NCI-H748 (cell line): ENCODE measurements at regions not wholly inside any gene's neighbourhood (a gene's known extent, or its start where the extent isn't known, plus 50 kb on each side); places are given as distances from the start of the nearest gene placed in this dataset.
"Not testable (repeated sequence)": the region's sequence is repeated elsewhere in the genome, so short reads cannot be mapped to it uniquely, and the experiment has no call there.

Source experiments
- DNase-seq: peaks from one replicate; lab custom pipeline; 2025; ENCODE audit not compliant: unreplicated experiment; lab: John Stamatoyannopoulos, UW

- peak; percentile 78 for DNase-seq
Observed at GRCh38 chr16:65621640-65622039, 499.8 kb upstream of the CDH11 start.

DNA sequence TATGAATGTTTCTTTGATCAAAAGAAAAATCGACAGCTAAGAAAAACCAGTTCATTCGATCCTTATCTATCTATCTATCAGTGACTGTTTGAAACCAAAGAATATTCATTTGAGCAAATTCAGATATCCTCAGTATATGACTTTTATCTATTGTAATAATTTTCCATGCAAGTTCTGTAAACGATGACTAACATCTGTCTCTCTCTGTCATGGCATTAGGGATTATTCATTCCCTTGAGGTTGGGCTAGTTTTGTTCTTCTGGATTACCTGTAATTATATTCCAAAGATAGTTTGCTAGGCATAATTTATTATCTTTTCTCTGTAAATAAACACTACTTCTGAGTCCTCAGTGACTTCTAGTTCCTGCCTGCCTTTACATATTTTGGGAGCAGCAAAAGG, 497.7 kb upstream of the CDH11 start:
- DNase-seq = no peak

DNA sequence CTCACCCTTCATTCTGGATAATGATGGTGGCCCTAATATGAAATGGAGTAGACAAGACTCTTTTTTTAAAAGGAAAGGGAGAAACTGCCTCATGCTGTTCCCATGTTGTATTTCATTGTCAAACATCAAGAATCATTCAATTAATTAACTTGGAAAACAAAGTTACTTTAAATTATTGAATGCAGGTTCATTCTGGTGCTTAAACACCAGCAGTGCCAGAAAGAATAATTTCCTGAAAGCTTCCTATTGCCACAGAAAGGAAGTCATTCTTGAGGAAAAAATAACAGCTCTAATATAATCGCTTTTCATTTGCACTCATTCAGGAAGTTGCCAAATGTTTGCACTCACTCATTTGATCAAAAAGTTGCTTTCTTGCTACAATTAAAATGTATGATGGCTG, 497.1 kb upstream of the CDH11 start:
- no peak for DNase-seq

DNA sequence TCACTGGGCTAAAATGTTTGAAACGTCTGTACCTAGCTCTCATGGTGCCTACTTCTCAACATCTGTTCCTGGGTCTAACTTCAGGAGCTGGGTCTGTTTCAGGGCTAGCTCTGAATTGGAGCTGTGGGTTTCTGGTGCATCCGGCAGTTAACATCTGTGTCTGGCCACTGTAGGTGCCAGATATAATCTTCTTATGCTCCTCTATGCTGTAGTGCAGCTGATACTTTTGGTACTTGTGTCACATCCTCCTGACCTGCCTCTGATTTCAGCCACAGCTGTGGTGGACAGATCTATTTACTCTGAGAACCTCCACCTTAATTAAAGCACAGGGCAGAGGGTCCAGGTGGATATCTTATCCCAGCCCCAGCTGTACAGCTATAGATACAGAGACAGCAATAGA, 496.5 kb upstream of the CDH11 start:
- no peak for DNase-seq

GRCh38 chr16:65617421-65617820, 495.6 kb upstream of the CDH11 start:
- no peak for DNase-seq

DNA sequence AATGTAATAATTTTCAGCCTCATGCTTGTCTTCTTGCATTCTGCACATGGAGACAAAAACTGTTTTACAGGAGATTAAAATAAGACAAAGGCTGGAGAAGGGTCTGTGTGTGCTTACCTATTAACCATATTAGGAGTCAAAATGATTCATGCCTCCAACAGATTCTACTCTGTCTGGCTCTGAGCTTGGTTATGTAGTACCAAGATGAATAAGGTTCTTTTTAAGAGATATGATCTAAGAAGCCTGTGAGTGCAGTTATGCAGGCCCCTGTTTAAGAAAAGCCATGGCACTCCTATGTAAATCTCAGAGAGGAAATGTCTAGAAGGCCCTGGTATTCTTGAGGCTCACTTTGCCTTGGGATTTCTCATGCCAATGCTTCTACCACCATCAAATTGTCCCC, 486.6 kb upstream of the CDH11 start:
- no peak for DNase-seq

DNA sequence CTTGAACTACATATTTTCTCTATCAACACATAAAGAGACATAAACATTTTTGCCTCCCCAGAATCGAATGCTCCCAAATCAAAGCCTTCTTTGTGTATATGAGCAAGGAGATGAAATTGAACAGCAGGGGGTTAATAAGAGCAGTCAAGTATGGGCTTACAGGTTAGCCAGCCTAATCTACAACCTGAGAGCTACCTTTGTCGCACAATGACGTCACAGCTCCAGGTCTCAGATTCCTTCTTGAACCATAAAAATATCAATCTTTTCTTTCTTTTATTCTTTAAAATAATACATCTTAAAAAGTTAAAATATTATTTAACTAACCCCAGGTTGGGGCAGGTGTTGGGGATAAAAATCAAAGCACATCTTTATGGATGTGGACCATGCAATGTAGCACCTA, 482.9 kb upstream of the CDH11 start:
- no peak for DNase-seq

- DNase-seq = no peak
Observed at GRCh38 chr16:65601781-65602180, 479.9 kb upstream of the CDH11 start.

GRCh38 chr16:65600629-65601028, 478.8 kb upstream of the CDH11 start:
- no peak for DNase-seq

DNA sequence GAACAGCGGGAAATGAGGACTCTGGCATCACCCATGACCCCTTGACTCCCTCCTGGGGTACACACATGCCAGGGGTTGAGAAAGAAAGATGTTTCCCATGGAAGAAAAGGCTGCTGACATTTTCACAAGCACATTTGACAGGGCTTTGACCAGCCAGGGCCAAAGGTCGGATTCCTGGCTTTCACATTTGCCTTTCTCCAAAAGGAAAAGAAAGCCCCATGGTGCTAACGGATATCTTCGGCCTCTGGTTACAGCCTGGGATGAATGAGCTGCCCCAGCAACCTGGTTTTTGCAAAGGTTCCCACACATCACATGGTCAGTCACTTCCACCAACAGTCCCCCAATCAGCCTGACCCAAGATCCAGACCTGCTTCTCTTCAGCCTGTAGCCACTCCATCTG, 478.2 kb upstream of the CDH11 start:
- no peak for DNase-seq

DNA sequence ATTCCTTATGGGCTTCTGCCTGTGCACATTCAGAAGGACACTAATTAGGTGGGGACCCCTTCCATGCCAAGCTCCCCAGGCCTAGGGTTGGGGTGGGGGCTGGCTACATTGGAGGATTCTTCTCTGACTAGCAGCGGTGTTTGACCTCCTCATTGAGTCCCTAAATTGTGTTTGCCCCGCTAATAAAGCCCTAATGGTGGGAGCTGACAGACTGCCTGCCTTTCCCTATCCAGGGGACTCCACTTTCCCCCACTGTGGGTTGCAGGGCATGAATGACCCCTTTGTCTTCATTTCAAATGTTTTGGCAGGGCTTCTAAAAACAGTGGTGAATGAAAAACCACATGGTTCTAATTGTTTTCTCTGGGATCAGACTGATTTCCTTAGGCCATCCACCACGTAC, 476.8 kb upstream of the CDH11 start:
- DNase-seq = peak; percentile 28

DNA sequence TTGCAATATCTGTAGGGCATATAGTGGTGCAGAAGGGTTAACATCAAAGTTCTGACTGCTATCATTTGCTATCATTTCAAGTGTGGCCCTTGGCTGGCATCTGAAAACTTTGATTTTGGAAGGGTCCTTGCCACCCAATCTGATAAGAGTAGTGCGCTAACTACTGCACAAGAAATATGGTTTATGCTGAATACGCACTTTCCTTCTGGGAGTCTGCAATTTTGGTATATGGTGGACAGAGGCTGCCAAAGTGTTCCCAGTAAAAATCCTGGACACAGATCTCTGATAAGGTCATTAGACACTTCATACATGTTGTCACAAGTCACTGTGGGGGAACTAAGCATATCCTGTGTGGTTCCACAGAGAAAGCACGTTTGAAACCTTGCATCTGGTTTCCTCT, 461.6 kb upstream of the CDH11 start:
- no peak for DNase-seq

- no peak for DNase-seq
Observed at GRCh38 chr16:65579050-65579449, 457.2 kb upstream of the CDH11 start.

GRCh38 chr16:65576631-65577030, 454.8 kb upstream of the CDH11 start:
- peak; percentile 16 for DNase-seq

- no peak for DNase-seq
Observed at GRCh38 chr16:65576139-65576538, 454.3 kb upstream of the CDH11 start.

DNA sequence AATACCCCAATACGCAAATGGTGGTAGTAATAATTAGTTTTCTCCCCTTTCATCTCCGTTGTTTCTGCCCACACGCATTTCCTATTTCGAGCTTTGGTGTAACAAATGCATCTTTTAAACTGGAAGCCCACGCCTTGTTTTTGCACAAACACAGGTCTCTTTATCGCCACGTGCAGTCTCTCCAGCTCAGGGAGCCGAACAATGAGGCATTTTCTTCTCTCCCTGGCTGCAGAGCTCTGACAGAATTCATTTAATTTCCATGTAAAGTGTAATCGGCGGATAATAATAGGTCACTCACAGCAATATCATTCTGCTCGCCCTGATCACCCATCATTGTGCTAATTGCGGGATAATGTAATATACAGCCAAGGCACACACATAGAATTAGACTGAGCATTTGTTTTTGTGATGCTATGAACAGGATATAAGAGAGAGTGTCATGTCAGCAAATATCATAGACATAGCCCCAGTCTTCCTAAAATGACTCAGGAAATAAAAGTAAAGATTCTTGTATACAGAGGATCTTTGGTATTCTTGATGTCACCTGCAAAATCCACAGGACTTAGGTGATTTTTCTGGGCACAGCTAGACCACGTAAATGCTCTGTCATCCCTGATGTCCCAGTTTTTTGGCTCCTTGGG, 452.6 kb upstream of the CDH11 start:
- peak; percentile 76 for DNase-seq

GRCh38 chr16:65572156-65572555, 450.3 kb upstream of the CDH11 start:
- no peak for DNase-seq

GRCh38 chr16:65570261-65570660, 448.4 kb upstream of the CDH11 start:
- DNase-seq = no peak

- no peak for DNase-seq
Observed at GRCh38 chr16:65559846-65560245, 438.0 kb upstream of the CDH11 start.

DNA sequence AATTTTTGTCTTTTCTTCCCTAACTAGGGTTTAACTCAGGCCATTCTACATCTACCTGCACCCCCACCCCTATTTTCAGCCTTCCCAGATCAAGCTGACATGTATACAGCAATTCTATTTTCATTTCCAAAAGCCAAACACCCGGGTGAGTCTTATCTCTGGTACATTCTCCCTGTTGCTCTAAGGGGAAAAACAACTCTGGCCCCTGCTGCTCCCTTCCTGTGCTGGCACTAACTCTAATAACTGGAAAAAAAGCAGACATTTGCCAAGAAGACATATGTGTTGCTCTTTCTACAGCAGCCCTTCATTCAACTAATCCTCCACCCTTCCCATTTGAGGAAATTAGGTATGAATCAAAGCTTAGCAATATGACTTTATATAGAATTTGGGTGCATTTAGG, 427.8 kb upstream of the CDH11 start:
- not testable (repeated sequence) for DNase-seq

GRCh38 chr16:65548470-65548869, 426.6 kb upstream of the CDH11 start:
- DNase-seq = no peak

GRCh38 chr16:65547772-65548446, 426.0 kb upstream of the CDH11 start:
- DNase-seq = no peak

DNA sequence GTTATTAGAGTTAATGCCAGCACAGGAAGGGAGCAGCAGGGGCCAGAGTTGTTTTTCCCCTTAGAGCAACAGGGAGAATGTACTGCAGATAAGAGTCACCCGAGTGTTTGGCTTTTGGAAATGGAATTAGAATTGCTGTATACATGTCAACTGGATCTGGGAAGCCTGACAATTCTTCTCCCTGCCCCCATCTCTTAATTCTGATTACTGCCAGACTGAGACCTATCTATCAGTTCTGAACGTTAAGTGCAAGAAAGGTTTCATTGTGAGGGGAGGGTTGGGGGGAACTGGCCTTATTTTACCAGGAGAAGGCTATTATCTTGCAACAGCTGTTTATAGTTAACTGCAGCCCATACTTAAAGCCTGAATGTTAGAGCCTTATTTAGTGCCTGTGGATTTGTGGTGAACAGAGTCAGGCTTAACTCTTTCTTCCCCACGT, 424.5 kb upstream of the CDH11 start:
- DNase-seq = no peak
